ENCODE measurements at regions not wholly inside any gene's neighbourhood (a gene's known extent, or its start where the extent isn't known, plus 50 kb on each side); places are given as distances from the start of the nearest gene placed in this dataset.

- Mint-ChIP-seq H3K4me3 (no peak overlapping the region), H3K27ac (no peak overlapping the region), H3K27me3 (ENCODE audit: insufficient read depth) (peaks cover 7% of the 10 kb centered on the region), H3K4me1 (no peaks in the 10 kb centered on the region), H3K36me3 (ENCODE audit: low read depth) (no peaks in the 10 kb centered on the region), H3K9me3 (peaks cover 5% of the 10 kb centered on the region)
- no peak overlapping the region for H3K4me3 ChIP-seq (ENCODE audit: low read length)
- no peak overlapping the region for H3K27ac ChIP-seq (ENCODE audit: low read depth, low read length)
- DNase-seq: no peak
- H3K36me3 ChIP-seq (ENCODE audit: control insufficient read depth, insufficient read depth, low read length): no peaks in the 10 kb centered on the region
- TF ChIP-seq CTCF (conservative IDR thresholded peaks at IDR 0.05): no peak
- no peaks in the 10 kb centered on the region for H3K4me1 ChIP-seq (ENCODE audit: control insufficient read depth, insufficient read depth, low read length)
- H3K27me3 ChIP-seq (ENCODE audit: control insufficient read depth, insufficient read depth, low read length, poor library complexity, severe bottlenecking): no peaks in the 10 kb centered on the region
- H3K9ac ChIP-seq (ENCODE audit: extremely low read depth, low read length, poor library complexity, severe bottlenecking): no peak overlapping the region
- 92 to 98% methylated on average over 7 to 8 of the region's 8 CpGs for WGBS, 2 experiments (ENCODE audit: insufficient coverage in 1 of 2, insufficient read length in 1 of 2)
- H3K9me3 ChIP-seq (ENCODE audit: control insufficient read depth, low read length): no peaks in the 10 kb centered on the region
These were observed 91.6 kb upstream of the KLHL25 start for GRCh38 chr15:85886309-85886811.

- H3K4me1 Mint-ChIP-seq: no peaks in the 10 kb centered on the region
- H3K4me1 ChIP-seq (ENCODE audit: control insufficient read depth, insufficient read depth, low read length): no peaks in the 10 kb centered on the region
- no peak overlapping the region for H3K4me3 ChIP-seq (ENCODE audit: low read length)
- no peaks in the 10 kb centered on the region for H3K36me3 ChIP-seq (ENCODE audit: control insufficient read depth, insufficient read depth, low read length)
- 83 to 92% methylated on average over 10 to 12 of the region's 12 CpGs for WGBS, 2 experiments (ENCODE audit: insufficient coverage in 1 of 2, insufficient read length in 1 of 2)
- H3K9me3 Mint-ChIP-seq: no peaks in the 10 kb centered on the region
- DNase-seq: no peak
- H3K4me3 Mint-ChIP-seq: no peak overlapping the region
- H3K9ac ChIP-seq (ENCODE audit: extremely low read depth, low read length, poor library complexity, severe bottlenecking): no peak overlapping the region
- H3K36me3 Mint-ChIP-seq (ENCODE audit: low read depth): no peaks in the 10 kb centered on the region
- peaks cover 6% of the 10 kb centered on the region for H3K27me3 ChIP-seq (ENCODE audit: control insufficient read depth, insufficient read depth, low read length, poor library complexity, severe bottlenecking)
- H3K9me3 ChIP-seq (ENCODE audit: control insufficient read depth, low read length): no peaks in the 10 kb centered on the region
- peak overlapping the region; percentile 49 for H3K27ac ChIP-seq (ENCODE audit: low read depth, low read length)
- TF ChIP-seq CTCF (conservative IDR thresholded peaks at IDR 0.05): no peak
- H3K27ac Mint-ChIP-seq: no peak overlapping the region
- peaks cover 13% of the 10 kb centered on the region for H3K27me3 Mint-ChIP-seq (ENCODE audit: insufficient read depth)
These were observed 95.4 kb upstream of the KLHL25 start for GRCh38 chr15:85889956-85890619.

- DNase-seq: no peak
- Histone ChIP-seq H3K36me3 (ENCODE audit: control insufficient read depth, insufficient read depth, low read length) (no peaks in the 10 kb centered on the region), H3K4me3 (ENCODE audit: low read length) (no peak overlapping the region), H3K27ac (ENCODE audit: low read depth, low read length) (peak overlapping the region; percentile 49), H3K27me3 (ENCODE audit: control insufficient read depth, insufficient read depth, low read length, poor library complexity, severe bottlenecking) (peaks cover 11% of the 10 kb centered on the region), H3K4me1 (ENCODE audit: control insufficient read depth, insufficient read depth, low read length) (no peaks in the 10 kb centered on the region), H3K9me3 (ENCODE audit: control insufficient read depth, low read length) (no peaks in the 10 kb centered on the region), H3K9ac (ENCODE audit: extremely low read depth, low read length, poor library complexity, severe bottlenecking) (no peak overlapping the region)
- no peak for TF ChIP-seq CTCF (conservative IDR thresholded peaks at IDR 0.05)
- WGBS, 2 experiments (ENCODE audit: insufficient coverage in 1 of 2, insufficient read length in 1 of 2): 82 to 100% methylated on average over 1 to 2 of the region's 2 CpGs
- Mint-ChIP-seq H3K9me3 (no peaks in the 10 kb centered on the region), H3K4me1 (no peaks in the 10 kb centered on the region), H3K27ac (no peak overlapping the region), H3K4me3 (no peak overlapping the region), H3K36me3 (ENCODE audit: low read depth) (no peaks in the 10 kb centered on the region), H3K27me3 (ENCODE audit: insufficient read depth) (peaks cover 11% of the 10 kb centered on the region)
These were observed 95.9 kb upstream of the KLHL25 start for GRCh38 chr15:85890620-85890980.

Data from endodermal cell (in vitro differentiated cells).